A204.1 (cell line): ENCODE measurements at regions not wholly inside any gene's neighbourhood (a gene's known extent, or its start where the extent isn't known, plus 50 kb on each side); places are given as distances from the start of the nearest gene placed in this dataset.
"Not testable (repeated sequence)": the region's sequence is repeated elsewhere in the genome, so short reads cannot be mapped to it uniquely, and the experiment has no call there.

ENCODE experiments used
- FAIRE-seq: peaks from 2 replicates; lab custom pipeline; 2012; peaks lifted over from hg19 to GRCh38; lab: Jason Lieb, UNC

DNA sequence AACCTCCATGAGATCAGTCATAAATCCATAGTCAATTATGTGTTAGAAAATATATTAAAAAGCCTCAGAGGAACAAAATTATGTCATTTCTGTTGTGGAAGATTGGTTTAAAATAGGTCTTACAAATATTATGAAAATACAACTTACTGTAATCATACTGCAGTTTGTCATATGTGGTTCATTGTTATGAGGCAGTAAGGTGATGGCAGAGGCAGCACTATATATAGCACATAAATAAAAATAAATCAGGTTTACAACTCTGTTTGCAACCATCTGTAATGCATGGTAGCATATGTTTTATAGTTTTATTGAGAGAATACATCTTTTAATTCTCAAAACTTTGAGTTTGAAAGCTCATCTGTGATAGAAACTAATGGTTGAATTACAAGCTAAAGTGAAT, 651.4 kb downstream of the PCDH11X start:
- FAIRE-seq = peak; percentile 29

DNA sequence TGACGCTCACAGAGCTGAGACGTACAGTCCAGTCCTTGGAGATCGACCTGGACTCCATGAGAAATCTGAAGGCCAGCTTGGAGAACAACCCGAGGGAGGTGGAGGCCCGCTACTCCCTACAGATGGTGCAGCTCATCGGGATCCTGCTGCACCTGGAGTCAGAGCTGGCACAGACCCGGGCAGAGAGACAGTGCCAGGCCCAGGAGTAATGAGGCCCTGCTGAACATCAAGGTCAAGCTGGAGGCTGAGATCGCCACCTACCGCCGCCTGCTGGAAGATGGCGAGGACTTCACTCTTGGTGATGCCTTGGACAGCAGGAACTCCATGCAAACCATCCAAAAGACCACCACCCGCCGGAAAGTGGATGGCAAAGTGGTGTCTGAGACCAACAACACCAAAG, 681.4 kb downstream of the PCDH11X start:
- FAIRE-seq = not testable (repeated sequence)

DNA sequence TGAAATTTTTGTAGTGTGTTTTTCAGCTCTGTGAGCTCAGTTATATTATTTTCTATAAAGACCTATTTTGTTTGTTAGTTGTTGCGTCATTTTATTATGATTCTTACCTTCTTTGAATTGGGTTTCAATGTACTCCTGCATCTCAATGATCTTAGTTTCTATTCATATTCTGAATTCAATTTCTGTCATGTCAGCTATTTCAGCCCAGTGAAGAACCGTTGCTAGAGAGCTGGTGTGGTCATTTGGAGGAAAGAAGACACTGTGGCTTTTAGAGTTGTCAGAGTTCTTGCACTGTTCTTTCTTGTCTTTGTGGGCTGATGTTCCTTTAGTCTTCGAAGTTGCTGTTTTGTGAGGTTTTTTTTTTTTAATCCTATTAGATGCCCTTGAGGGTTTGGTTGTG, 701.0 kb downstream of the PCDH11X start:
- not testable (repeated sequence) for FAIRE-seq

DNA sequence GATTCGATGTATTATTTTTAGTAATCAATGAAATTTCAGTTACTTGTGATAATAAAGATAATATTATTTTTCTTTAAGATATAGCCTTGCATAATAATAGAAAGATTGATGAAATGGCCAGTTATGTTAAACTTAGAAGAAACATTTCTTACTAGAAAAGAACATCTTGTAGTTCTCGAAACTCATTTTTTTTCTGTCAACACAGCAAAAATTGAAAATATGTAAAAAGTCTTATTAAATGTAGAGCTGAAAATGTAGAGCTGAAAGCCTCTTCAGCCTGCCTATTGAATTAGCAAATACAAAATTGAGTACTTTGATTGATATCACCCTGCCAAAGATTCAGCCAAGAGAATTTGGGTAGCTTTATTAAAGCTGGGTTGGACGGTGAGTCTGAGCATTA, 706.3 kb downstream of the PCDH11X start:
- not testable (repeated sequence) for FAIRE-seq

DNA sequence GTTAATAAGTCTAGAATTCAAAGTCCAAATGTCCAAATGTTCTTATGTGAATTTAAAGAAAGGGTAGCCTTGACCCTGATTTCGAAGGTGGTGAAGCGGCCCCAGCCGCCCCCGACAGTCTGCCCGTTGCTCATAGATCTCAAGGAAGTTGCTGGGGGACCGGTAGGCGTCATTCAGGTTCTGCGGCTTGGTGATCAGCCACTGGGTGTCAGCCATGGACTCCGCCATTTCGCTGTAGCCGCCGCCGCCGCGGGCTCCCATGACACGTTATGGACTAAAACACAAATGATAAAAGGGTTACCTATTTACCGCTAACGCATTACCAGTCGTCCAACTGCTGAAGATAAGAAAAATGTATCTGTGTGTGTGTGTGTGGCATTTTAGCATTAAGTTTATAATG, 736.1 kb downstream of the PCDH11X start:
- FAIRE-seq = not testable (repeated sequence)

DNA sequence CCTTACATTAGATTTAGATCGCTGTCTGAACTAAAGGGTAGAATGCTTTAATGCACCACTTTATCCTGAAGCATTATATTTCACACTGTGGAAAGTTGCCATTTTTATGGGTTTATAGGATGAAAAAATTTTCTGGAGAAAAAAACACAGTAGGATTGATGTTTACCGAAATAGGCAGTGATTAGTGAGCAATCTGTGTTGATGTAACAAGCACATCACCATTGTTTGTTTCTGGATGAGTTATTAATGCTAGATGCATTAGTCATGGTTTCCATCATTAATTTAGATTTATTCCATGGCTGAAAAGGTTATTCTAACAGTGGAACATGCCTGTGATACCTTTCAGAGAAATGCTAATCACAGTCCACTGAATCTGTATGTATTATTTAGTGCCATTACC, 749.8 kb downstream of the PCDH11X start:
- FAIRE-seq = not testable (repeated sequence)

DNA sequence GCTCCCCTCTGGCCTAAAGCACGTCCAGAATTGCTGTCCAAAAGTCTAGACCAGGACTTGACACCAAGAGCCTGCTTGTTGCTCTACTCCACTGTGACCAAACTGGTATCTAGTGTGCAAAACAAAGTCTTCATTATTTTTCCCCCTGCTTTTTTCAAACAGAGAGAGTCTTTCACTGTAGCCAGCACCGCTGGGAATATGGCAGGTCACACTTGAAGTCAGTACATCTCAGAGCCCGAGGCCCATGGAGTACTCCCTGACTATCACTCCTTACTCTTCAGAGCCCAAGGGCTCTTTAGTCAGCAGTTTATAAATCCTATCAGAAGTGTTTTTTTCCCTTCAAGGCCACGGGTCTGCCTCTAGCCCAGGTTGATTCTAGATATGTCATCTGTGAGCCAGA, 761.3 kb downstream of the PCDH11X start:
- not testable (repeated sequence) for FAIRE-seq

DNA sequence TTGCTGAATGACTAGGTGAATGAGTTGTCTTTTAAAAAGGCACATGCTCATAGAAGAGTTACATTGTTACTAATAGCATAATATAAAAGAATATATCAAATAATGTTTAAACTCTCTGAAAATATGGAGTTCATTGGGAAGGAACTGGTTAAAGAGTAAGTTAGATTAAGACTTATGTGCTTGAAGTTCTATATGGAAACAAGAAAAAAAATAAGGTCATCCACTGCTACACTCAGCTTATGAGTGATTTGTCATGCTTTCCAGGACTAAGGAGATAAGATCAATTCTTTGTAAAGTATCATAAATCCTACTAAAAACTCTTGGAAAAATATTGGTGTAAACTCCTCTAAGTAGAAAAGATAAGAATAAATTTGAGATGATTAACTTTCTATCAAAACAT, 779.1 kb downstream of the PCDH11X start:
- FAIRE-seq = not testable (repeated sequence)

DNA sequence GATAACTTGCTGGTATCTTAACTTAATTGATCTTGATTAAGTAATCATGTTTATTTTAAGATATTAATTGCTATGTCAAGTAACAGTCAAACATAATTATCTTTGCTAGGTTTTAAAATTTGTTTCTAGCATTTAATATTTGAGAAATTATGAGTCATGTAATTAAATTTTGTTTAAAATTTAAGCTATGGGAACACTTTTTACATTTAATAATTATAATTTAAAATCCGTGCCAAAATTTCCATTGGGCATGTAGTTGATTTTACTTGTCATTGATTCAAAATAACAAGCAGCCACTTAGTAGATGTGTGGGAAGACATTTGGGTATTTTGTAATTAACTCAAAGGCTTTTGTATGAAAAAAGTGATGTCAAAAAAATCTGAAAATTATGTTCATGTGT, 779.6 kb downstream of the PCDH11X start:
- FAIRE-seq = not testable (repeated sequence)

DNA sequence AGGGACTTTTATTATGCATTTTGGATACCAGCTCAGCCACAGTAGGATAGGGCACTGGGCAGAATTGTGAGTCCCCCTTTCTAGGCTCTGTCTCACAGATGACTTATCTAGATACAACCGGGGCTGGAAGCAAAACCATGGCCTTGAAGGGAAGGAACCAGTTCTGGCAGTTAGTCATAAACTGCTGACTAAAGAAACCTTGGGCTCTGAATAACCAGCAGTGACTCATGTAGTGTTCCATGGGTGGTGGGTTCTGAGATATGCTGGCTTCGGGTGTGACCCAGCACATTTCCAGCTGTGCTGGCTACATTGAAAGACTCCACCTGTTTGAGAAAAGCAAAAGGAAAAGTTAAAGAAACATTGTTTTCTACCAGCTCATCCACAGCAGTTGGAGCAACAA, 780.9 kb downstream of the PCDH11X start:
- FAIRE-seq = not testable (repeated sequence)

DNA sequence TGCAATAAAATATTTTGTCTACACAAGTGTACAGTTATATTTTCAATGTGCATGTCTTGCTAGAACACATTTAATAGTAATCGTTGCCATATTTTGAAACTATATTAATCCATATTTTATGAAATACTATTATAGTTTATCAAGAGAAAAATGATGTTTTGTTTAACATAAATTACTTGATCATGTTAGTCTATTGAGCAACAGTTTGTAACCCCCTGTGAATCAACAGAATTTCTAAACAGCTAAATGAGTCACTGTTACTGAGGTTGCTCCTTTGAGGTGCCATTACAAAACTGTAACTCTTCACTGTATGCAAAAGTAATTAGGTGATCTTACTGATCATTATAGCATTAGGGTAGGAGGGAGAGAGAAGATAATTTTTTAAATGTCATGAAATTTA, 791.0 kb downstream of the PCDH11X start:
- not testable (repeated sequence) for FAIRE-seq

DNA sequence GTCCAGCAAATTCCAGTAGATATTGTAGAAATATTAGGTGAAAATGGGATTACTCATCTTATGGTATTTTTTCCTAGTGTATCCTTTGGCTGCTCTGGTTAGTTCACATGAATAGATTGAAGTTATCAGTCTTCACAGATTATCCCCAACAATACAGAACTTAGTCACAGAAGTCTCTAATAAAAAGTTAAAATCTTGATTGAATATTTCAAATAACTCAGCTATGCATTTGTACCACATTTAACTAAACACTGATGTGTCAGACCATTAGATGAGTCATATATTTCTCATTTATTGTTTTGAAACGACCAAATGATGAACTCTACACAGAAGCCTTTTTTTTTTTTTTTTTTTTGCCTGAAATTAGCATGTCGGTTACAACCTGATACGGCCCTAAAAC, 807.5 kb downstream of the PCDH11X start:
- FAIRE-seq = not testable (repeated sequence)

DNA sequence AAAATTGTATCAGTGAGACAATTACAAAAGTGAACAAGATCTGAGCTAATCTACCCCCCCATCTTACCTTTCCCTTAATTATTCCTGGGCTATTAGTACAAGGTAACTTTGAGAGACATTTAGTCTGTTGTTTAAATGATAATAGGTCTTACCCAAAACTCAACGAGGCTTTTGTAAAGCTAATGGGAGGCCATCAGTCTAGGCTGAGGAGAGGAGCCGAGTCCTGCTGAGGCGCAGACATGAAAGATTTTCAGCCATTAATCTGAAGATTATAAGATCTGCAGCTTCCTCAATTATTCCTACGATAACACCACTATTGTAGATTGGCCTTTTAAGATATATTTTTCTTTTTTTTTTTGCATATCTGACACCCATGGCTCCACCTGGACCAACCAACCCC, 810.5 kb downstream of the PCDH11X start:
- FAIRE-seq = not testable (repeated sequence)

DNA sequence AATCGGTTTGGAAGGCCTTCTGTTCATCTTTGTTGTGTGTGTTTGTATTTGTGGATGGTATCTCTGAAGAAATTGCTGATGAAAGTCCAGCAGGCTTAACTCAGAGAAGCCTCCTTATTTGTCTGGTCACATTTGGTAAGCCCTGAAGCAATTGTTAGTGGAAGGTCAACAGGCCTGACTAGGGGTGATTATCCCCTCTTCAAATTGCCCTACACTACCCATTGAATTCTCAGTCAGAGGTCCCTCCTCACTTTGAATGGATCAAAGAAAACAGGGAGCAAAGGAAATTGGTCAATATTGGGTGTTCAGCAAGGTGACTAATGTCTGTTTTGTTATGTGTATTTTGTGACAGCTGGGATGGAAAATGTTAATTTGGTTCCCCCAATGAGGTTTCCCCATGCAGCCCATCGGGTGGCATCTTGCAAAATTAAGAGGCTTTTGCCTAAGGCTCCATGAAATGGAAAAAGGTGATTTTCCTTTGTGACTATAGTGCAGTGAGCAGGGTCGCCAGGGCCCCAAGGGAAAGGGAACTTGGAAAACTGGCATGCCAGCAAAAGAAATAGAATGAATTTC, 811.6 kb downstream of the PCDH11X start:
- FAIRE-seq = not testable (repeated sequence)

DNA sequence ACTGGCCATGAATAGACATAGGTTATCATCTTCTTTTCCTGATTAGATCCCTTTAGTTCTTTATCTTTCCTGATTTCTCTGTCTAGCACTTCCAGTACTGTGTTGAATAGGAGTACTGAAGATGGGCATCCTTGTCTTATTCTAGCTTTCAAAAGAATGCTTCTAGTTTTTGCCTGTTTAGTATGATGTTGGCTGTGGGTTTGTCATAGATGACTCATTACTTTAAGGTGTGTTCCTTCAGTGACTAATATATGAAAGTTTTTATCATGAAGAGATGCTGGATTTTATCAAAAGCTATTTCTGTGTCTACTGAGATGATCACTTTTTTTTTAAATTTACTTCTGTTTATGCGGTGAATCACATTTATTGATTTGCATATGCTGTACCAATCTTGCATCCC, 832.3 kb downstream of the PCDH11X start:
- not testable (repeated sequence) for FAIRE-seq

DNA sequence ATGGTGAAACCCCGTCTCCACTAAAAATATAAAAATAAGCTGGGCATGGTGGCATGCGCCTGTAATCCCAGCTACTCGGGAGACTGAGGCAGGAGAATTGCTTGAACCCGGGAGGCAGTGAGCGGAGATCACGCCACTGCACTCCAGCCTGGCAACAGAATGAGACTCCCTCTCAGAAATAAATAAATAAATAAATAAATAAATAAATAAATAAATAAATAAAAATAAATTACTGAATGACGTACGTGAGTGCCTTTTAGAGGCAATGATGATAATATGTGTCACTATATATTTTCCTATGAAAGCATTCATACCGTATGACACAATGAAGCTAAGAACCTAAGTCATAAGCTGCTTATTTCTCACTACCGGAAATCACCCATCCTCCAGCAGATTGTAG, 847.5 kb downstream of the PCDH11X start:
- FAIRE-seq = not testable (repeated sequence)

DNA sequence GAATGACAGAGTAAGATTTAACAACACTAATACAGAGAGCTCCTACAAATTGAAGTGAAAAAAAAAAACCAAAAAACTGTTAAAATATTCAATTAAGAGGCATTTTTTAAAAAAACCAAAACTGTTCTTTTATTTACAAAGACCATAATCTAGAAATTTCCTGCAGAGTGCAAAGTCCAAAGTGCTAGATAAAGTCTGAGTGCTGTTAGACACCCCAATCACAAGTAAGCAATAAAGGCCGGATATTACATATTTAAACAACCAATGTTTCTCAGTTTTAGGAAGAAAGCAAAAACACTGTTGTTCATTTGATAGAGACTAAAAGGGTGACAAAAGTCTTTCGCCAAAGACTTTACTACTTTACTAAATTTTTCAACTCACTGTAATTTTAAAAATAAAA, 878.4 kb downstream of the PCDH11X start:
- FAIRE-seq = not testable (repeated sequence)

DNA sequence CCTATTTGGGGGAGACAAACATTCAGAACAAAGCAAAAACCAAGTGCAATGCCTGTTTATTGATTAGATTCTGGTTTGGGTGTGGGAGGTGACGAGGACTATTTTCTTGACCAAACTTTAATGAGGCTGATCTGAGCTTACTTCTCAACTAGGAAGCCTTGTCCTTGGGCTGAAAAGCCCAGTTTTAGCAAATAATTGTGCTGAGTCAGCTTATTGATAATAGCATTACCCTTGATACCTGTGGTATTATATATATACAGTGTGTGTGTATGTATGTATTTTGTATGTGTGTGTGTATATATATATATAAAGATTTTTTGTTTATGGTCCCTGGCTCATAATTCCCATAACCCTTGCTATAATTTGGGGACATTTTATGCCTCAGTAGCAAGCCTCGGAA, 880.6 kb downstream of the PCDH11X start:
- not testable (repeated sequence) for FAIRE-seq

DNA sequence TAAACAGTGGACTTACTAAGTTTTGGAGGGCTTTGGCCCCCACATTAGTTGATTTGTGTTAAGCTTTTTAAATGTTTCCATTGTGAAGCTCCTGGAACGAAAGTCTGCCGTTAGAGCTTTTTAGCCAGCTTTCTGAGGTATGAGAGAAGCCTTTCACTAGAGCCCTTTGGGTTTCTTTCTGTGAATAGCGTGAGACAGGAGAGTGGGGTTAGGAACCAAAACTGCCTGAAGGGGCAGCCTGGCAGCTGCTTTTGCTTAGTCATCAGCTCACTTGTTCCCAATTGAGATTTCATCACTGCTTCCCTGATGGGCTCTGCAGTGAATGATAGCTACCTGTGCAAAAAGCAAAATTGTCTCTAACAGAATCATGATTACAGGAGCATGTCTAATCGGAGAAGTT, 913.6 kb downstream of the PCDH11X start:
- not testable (repeated sequence) for FAIRE-seq

DNA sequence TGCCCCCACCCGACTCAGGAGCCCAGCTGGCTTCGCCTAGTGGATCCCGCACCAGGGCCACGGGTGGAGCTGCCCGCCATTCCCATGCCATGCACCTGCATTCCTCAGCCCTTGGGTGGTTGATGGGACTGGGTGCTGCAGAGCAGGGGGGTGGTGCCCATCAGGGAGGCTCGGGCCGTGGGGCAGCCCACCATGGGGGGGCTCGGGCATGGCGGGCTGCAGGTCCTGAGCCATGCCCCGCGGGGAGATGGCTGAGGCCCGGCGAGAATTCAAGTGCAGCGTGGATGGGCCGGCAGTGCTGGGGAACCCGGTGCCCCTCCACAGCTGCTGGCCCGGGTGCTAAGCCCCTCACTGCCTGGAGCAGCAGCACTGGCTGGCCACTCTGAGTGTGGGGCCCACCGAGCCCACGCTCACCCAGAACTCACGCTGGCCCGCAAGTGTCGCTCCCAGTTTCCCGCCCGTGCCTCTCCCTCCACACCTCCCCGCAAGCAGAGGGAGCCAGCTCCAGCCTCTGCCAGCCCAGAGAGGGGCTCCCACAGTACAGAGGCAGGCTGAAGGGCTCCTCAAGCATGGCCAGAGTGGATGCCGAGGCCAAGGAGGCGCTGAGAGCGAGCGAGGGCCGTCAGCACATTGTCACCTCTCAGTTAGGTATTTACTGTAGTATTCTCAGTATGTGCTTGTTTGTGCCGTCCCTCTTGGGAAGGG, 920.4 kb downstream of the PCDH11X start:
- FAIRE-seq = not testable (repeated sequence)

DNA sequence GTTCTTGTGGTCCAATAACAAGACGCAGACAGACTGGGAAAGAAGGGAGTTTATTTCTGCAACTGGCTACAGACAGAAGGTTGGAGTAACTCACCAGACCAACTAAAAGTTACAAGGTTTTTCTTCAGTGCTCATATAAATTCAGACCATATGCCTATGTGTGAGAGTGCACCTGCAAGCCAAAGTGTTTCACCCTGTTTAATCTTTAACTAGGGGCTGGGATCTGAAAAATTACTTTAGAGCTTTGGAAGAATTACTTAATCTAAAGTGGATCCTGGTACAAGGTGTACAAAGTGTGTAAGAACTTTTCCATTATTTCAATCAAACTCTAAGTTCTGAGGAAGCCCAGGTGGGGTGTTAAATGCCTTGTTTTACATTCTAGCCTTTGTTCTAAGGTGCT, 930.6 kb downstream of the PCDH11X start:
- not testable (repeated sequence) for FAIRE-seq
